ENCODE measurements at regions not wholly inside any gene's neighbourhood (a gene's known extent, or its start where the extent isn't known, plus 50 kb on each side); places are given as distances from the start of the nearest gene placed in this dataset.

- no peak for FAIRE-seq
Observed at GRCh38 chr7:18153183-18153748, 125.6 kb upstream of the PRPS1L1 start.

DNA sequence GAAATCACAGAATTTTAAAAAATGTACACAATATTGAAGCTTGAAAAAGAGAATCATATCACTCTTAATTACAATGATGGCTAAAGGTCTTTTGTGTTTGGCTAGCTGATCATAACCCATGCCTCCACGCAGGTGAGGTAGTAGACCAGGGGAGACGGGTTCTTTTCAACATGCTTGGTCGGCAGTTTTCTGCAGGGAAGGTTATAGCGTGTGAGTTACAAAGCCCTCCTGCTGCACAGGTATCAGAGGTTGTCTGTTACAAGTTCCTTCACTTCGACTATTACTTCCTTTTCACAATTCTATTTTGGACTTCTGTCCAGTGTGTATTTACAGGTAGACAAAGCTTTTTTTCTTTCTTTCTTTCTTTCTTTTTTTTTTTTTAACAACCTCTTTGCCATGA lies 127.1 kb upstream of the PRPS1L1 start:
- no peak for FAIRE-seq

- no peak for FAIRE-seq
Observed at GRCh38 chr7:18157233-18157632, 129.6 kb upstream of the PRPS1L1 start.

GRCh38 chr7:18162657-18163056 lies 135.0 kb upstream of the PRPS1L1 start:
- no peak for FAIRE-seq

DNA sequence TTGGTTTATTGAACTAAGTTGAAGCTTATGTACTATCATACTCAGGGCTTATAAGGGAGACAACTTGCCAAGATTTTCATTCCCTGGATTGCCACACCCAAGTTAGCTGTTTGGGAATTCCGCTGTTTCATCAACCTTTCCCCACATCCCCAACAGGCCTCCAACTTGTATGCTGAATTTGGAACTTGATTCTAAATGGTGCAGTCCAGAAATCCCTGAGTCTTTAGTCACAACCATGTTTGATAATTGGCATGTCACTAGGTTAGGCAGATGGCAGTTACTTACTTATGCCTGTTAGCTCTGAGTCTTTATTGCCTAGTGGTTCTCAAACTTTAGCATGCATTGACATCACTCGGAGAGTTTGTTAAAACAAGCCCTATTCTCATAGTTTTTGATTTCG lies 135.4 kb upstream of the PRPS1L1 start:
- FAIRE-seq, result no peak

- FAIRE-seq, result no peak
Observed at GRCh38 chr7:18165166-18165565, 137.5 kb upstream of the PRPS1L1 start.

GRCh38 chr7:18166002-18166401 lies 138.4 kb upstream of the PRPS1L1 start:
- no peak for FAIRE-seq

GRCh38 chr7:18167815-18168214 lies 140.2 kb upstream of the PRPS1L1 start:
- FAIRE-seq, result no peak

GRCh38 chr7:18174996-18175395 lies 147.3 kb upstream of the PRPS1L1 start:
- no peak for FAIRE-seq

GRCh38 chr7:18175801-18176450 lies 148.3 kb upstream of the PRPS1L1 start:
- FAIRE-seq, result no peak

- FAIRE-seq, result no peak
Observed at GRCh38 chr7:18177129-18177814, 149.6 kb upstream of the PRPS1L1 start.

DNA sequence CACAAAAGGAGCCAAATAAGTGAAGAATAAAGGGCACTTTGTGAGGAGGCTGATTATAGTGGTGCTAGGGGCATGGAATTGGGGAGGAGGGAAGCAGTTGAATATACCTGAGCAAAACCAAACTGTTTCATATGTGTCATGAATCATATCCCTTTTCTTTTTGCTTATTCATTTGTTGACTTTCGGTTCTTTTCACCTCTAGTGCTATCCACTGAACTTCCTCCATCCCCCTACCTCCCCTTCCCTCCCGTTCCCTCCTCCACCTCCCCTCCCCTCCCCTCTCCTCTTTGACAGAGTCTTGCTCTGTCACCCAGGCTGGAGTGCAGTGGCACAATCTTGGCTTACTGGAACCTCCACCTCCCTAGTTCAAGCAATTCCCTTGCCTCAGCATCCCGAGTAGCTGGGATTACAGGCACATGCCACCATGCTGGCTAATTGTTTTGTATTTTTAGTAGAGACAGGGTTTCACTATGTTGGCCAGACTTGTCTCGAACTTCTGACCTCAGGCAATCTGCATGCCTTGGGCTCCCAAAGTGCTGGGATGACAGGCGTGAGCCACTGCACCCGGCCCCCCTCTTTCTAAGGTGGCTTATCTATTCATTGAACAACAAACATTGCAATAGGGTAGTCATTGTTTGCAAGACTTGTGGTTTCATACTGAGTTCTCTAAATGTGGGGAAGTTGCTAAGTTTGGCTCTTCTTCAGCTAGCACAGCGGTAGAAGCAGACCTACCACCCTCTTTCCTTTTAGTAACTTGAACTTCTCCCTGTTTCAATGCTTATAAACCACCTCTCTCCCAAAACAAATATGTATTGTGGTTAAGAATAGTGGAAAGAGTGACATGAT lies 150.4 kb upstream of the PRPS1L1 start:
- FAIRE-seq, result no peak

DNA sequence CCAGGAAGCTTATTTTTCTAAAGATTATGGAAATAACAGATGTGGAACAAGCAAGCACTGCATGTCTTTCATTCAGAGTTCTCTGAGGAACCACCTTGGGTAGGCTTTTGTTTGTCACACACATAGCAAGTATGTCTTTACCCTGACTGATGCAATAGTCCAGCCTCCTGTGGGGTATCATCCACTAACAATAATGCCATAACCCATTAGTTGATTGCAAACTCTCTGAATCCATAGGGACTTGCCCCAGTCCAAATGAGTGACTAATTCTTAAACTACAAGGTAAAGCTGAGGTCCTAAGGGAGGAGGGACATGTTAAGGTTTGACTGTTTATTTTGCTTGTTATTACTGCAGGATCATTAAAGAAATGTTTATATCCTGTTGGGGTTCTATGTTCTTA lies 151.4 kb upstream of the PRPS1L1 start:
- FAIRE-seq, result no peak

DNA sequence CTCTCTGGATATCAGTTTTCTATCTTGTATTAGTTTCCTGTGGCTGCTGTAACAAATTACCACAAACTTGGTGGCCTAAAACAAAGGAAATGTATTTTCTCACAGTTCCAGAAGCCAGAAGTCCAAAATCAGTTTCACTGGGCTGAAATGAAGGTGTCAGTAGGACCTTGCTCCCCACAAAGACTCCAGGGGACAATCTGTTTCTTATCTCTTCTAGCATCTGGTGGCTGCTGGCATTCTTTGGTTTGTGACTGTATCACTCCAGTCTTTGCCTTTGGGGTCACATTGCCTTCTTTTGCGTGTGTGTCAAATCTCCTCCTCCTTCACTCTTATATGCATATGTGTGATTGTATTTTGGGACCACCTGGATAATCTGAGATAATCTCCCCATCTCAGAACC lies 153.0 kb upstream of the PRPS1L1 start:
- FAIRE-seq, result no peak

- no peak for FAIRE-seq
Observed at GRCh38 chr7:18189500-18190126, 162.0 kb upstream of the PRPS1L1 start.

DNA sequence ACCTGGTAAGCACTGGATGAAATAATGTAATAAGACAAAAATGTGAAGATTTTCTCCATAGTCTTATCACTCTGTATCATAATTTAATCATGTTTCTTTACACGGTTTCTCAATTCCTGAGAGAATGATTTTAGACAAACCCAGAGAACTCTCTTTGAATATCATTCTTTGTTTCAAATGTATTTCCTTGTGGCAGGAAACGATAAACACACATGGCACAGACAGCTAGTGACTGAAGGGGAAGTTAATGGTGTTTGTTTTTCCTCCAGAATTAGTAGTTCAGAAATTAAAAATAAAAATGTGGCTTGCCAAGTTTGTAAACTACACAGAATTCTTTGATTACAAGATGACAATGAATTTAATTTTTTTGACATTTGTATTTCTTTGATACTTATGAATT lies 163.7 kb upstream of the PRPS1L1 start:
- FAIRE-seq, result no peak

- no peak for FAIRE-seq
Observed at GRCh38 chr7:18191862-18192625, 164.4 kb upstream of the PRPS1L1 start.

GRCh38 chr7:18194616-18195015 lies 167.0 kb upstream of the PRPS1L1 start:
- no peak for FAIRE-seq

DNA sequence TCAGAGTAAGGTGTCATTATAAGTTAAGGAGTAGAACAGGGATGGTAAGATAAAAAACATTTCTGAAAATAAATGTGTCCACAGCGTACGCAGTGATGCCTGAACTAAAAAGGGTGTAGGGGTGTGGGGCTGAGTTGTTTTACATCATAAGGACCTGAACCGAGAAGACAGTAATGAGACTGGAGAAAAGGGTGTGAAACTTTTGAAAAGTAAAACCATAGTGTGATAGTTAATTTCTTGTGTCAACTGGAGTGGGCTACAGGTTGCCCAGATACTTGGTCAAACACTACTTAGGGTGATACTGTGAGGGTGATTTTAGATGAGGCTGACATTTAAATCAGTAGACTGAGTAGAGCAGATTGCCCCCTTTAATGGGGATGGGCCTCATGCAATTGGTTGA lies 169.0 kb upstream of the PRPS1L1 start:
- FAIRE-seq, result no peak

- FAIRE-seq, result no peak
Observed at GRCh38 chr7:18198868-18199267, 171.2 kb upstream of the PRPS1L1 start.

DNA sequence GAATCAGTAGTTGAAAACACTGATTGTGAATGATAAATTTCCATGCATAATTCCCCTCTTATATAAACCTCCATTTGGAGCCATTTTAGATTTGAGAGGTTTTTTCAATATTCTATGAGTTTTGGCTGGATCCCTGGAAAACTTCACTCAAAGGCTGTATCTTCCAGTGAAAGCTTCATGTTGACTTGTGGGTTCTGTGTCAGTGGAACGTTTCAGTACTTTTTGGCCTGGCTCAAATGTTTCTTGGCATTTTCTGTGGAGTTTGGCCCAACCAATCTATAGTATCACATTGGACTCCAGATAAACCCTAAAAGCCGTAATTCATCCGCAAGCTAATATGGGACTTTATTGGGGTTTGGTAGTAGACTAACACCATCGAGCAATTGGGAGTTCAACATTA lies 172.6 kb upstream of the PRPS1L1 start:
- no peak for FAIRE-seq

GRCh38 chr7:18200855-18201254 lies 173.2 kb upstream of the PRPS1L1 start:
- no peak for FAIRE-seq
